ENCODE measurements at regions not wholly inside any gene's neighbourhood (a gene's known extent, or its start where the extent isn't known, plus 50 kb on each side); places are given as distances from the start of the nearest gene placed in this dataset.

GRCh38 chr1:53391982-53392381 lies 64.1 kb upstream of the LRP8 start:
- TF ChIP-seq, protein P1, sequence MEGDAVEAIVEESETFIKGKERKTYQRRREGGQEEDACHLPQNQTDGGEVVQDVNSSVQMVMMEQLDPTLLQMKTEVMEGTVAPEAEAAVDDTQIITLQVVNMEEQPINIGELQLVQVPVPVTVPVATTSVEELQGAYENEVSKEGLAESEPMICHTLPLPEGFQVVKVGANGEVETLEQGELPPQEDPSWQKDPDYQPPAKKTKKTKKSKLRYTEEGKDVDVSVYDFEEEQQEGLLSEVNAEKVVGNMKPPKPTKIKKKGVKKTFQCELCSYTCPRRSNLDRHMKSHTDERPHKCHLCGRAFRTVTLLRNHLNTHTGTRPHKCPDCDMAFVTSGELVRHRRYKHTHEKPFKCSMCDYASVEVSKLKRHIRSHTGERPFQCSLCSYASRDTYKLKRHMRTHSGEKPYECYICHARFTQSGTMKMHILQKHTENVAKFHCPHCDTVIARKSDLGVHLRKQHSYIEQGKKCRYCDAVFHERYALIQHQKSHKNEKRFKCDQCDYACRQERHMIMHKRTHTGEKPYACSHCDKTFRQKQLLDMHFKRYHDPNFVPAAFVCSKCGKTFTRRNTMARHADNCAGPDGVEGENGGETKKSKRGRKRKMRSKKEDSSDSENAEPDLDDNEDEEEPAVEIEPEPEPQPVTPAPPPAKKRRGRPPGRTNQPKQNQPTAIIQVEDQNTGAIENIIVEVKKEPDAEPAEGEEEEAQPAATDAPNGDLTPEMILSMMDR (IDR thresholded peaks at IDR 0.05; ENCODE audit: insufficient read depth, low read length), result no peak
- no peak overlapping the region for H3K4me3 ChIP-seq (ENCODE audit: low read depth, low read length)
- peak; percentile 16 for DNase-seq (ENCODE audit: low read depth)

DNA sequence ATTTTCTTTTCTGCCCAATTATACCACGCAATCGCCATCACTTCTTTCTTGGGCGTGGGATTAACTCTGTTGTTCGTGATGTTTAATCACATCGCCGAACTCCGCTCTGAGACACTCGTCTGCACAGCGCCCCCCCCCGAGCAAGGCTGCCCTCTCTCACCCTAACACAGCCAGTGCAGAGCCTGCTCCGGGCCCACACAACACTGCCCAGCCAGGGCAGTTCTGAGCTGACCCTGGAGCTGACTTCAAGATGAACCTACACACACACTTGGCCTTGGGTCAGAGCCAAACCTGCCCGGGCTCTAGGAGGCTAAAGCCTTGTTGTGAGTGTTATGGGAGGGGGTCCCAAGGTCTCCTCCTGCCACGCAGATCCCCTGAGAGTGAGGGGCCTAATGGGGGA lies 64.6 kb upstream of the LRP8 start:
- no peak for DNase-seq (ENCODE audit: low read depth)
- H3K4me3 ChIP-seq (ENCODE audit: low read depth, low read length), result no peak overlapping the region
- TF ChIP-seq, protein P1 (IDR thresholded peaks at IDR 0.05; ENCODE audit: insufficient read depth, low read length), result no peak

DNA sequence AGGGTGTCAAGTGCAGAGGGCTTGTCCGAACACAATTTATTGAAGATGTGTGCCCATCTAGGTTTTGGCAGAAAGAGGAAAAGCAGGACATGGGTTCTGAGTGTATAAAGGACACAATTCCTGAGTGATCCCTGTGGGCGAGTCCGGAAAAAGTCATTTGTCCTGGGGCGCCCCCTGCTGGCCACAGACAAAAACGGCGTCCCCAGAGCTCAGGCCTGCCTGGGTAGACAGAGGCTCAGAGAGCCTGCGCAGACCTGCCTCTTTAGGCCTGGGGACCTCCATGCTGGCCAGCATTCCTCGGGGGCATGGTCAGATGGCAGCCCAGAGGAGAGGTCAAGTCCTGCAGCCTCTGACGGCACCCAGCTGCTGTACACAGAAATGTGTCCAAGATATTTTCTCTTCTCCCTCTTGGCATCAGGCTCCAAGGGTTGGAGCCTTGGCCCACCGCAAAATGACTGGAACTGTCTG lies 65.5 kb upstream of the LRP8 start:
- no peak overlapping the region for H3K4me3 ChIP-seq (ENCODE audit: low read depth, low read length)
- DNase-seq (ENCODE audit: low read depth), result peak; percentile 73
- TF ChIP-seq, protein P1 (IDR thresholded peaks at IDR 0.05; ENCODE audit: insufficient read depth, low read length), result peak; percentile 81

GRCh38 chr1:53394306-53394705 lies 64.9 kb upstream of the DMRTB1 start:
- H3K4me3 ChIP-seq (ENCODE audit: low read depth, low read length), result no peak overlapping the region
- no peak for DNase-seq (ENCODE audit: low read depth)
- TF ChIP-seq, protein P1 (IDR thresholded peaks at IDR 0.05; ENCODE audit: insufficient read depth, low read length), result no peak

- TF ChIP-seq, protein P1 (IDR thresholded peaks at IDR 0.05; ENCODE audit: insufficient read depth, low read length), result no peak
- no peak overlapping the region for H3K4me3 ChIP-seq (ENCODE audit: low read depth, low read length)
- no peak for DNase-seq (ENCODE audit: low read depth)
Measured at GRCh38 chr1:53395671-53396215, 63.5 kb upstream of the DMRTB1 start.

- TF ChIP-seq, protein P1 (IDR thresholded peaks at IDR 0.05; ENCODE audit: insufficient read depth, low read length), result no peak
- no peak for DNase-seq (ENCODE audit: low read depth)
- H3K4me3 ChIP-seq (ENCODE audit: low read depth, low read length), result no peak overlapping the region
Measured at GRCh38 chr1:53396573-53397268, 62.5 kb upstream of the DMRTB1 start.
